Mucosa of descending colon (tissue), 3 donors: ENCODE measurements at regions not wholly inside any gene's neighbourhood (a gene's known extent, or its start where the extent isn't known, plus 50 kb on each side); places are given as distances from the start of the nearest gene placed in this dataset.

Experiments
- ATAC-seq: fragments of 200-7000 bp; cut with Tn5 transposase; one replicate; pipeline ENCODE4 v1.9.1; 2020; ENCODE audit warnings: mild to moderate bottlenecking, moderate library complexity
- DNase-seq, 3 donors: peaks; one replicate each; pipeline ENCODE4 v3.0.0-alpha.2; 2020
- H3K36me3 ChIP-seq: fragments of 200-600 bp; one replicate; pipeline ENCODE4 v1.8.0; 2021; ENCODE audit warnings: low read depth, mild to moderate bottlenecking
- H3K4me1 ChIP-seq: fragments of 200-600 bp; one replicate; pipeline ENCODE4 v1.8.0; 2021; ENCODE audit warnings: low read depth, mild to moderate bottlenecking
- H3K4me3 ChIP-seq: fragments of 200-600 bp; one replicate; pipeline ENCODE4 v1.8.0; 2021; ENCODE audit warnings: mild to moderate bottlenecking
- H3K9me3 ChIP-seq: fragments of 200-600 bp; one replicate; pipeline ENCODE4 v1.8.0; 2021; ENCODE audit warnings: mild to moderate bottlenecking
- intact Hi-C, 2 donors: fragments of 100-400 bp; cut with DNase I in 1 of 2; cut with micrococcal nuclease in 1 of 2; formaldehyde crosslinking; loops; one replicate each; pipeline versions ENCODE4 v1.11.0 to v1.11.1; 2022; cut with DNase I, micrococcal nuclease
- TF ChIP-seq, protein P1 (sequence below): fragments of 200-600 bp; IDR thresholded peaks from one replicate; pipeline ENCODE4 v1.8.0; 2022; ENCODE audit warnings: antibody characterized with exemption, mild to moderate bottlenecking
- donor health status: DM: no; HTN: no; CAD: no; lungs with moderate emphysema.
- donor health status: DM: no; HTN: no; CAD: no.
- donor health status: DM: no; HTN: yes; CAD: no.

DNA sequence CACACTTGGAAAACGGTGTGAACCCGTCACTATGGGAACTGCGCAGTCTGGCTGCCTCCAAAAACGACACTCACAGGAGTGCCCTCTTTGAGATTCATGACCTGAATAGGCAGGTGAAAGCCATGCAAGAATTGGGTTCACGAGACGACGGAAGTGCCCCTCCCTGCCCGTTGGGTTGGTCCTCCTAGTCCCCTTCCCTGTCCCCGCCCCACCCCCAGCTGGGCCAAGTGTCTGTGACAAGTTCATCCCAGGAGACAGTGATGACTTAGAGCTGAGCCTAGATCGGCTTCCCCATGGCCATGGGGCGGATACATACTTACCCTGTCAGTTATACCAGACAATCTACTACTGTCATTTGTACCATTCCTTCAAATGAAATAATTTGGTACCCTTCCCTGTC lies 1137.7 kb upstream of the CHAC2 start:
- intact Hi-C loops, result no loop called here
- ATAC-seq, result no peak

DNA sequence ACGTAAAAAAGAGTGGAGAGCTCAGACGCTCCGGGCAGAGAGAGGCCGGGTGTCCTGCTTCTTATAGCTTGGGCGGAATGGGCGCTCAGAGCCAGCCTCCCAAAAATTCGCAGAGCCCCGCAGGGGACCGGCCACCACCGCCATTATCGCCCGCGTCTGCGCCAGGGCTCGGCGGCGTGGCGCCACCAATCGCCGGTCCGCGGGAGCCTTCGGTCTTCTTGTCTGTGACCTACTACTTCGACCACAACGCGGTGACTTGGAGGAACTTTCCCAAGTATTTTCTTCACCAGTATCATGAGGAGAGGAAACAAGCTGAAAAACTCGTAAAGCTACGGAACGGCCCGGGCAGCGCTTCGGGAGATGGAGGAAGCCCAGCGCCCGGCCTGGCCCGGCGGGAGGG lies 1138.1 kb upstream of the CHAC2 start:
- no peak overlapping the region for H3K4me3 ChIP-seq
- ATAC-seq (no peak), DNase-seq (no peak)
- TF ChIP-seq, protein P1, sequence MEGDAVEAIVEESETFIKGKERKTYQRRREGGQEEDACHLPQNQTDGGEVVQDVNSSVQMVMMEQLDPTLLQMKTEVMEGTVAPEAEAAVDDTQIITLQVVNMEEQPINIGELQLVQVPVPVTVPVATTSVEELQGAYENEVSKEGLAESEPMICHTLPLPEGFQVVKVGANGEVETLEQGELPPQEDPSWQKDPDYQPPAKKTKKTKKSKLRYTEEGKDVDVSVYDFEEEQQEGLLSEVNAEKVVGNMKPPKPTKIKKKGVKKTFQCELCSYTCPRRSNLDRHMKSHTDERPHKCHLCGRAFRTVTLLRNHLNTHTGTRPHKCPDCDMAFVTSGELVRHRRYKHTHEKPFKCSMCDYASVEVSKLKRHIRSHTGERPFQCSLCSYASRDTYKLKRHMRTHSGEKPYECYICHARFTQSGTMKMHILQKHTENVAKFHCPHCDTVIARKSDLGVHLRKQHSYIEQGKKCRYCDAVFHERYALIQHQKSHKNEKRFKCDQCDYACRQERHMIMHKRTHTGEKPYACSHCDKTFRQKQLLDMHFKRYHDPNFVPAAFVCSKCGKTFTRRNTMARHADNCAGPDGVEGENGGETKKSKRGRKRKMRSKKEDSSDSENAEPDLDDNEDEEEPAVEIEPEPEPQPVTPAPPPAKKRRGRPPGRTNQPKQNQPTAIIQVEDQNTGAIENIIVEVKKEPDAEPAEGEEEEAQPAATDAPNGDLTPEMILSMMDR, result no peak
- H3K36me3 ChIP-seq, result no peaks in the 10 kb centered on the region
- no peaks in the 10 kb centered on the region for H3K4me1 ChIP-seq
- peaks cover 13% of the 10 kb centered on the region for H3K9me3 ChIP-seq
- intact Hi-C loops, result no loop called here

More for the DNA sequence above, 1137.7 kb upstream of the CHAC2 start:
- peaks cover 13% of the 10 kb centered on the region for H3K9me3 ChIP-seq
- TF ChIP-seq, protein P1, result no peak
- no peak for DNase-seq
- no peaks in the 10 kb centered on the region for H3K36me3 ChIP-seq
- no peak overlapping the region for H3K4me3 ChIP-seq
- H3K4me1 ChIP-seq, result no peaks in the 10 kb centered on the region

DNA sequence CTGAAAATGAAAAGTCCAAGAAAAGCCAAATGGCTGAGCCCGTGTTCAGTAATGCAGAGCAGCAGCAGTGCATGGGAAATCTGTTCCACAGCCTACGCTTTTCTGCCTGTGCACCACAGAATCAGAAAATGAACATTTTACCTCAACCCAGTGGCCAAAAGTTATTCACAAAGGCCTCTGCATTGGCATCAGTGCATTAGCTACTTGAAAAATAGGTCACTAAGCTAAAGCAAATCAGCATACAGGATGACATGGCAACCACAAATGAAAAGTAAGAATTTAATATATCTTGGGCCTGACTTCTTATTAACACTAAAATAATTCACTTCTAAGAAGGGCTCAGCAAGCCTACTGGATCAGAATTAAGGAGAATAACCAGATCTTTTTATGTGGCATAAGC lies 1145.3 kb upstream of the CHAC2 start:
- TF ChIP-seq, protein P1, result no peak
- no peak overlapping the region for H3K4me3 ChIP-seq
- peaks cover 9% of the 10 kb centered on the region for H3K9me3 ChIP-seq
- DNase-seq (no peak), ATAC-seq (no peak)
- no peaks in the 10 kb centered on the region for H3K4me1 ChIP-seq
- no peaks in the 10 kb centered on the region for H3K36me3 ChIP-seq
- intact Hi-C loops, result no loop called here

DNA sequence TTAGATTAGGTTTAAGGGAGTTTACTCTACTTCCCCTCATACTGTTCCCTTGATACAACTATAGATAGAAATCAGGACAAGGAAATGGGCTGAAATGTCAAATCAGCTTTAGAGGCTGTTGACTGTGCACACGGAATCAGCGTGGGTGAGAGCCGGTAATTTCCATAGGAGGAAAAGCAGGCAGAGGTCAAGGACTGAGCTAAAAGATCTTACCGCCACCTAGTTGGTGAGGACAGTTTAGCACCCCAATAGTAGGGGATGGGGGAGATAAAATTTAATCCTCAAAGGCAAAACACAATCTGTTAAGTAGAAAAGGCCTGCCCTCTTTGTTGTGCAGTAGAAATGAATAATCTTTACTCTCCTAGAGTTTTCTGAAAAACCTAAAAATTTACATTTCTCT lies 1154.5 kb upstream of the CHAC2 start:
- TF ChIP-seq, protein P1, result no peak
- Histone ChIP-seq H3K4me1 (no peaks in the 10 kb centered on the region), H3K9me3 (peaks cover 10% of the 10 kb centered on the region), H3K4me3 (no peak overlapping the region), H3K36me3 (no peaks in the 10 kb centered on the region)
- intact Hi-C loops, result no loop called here
- DNase-seq, result no peak
- no peak for ATAC-seq

DNA sequence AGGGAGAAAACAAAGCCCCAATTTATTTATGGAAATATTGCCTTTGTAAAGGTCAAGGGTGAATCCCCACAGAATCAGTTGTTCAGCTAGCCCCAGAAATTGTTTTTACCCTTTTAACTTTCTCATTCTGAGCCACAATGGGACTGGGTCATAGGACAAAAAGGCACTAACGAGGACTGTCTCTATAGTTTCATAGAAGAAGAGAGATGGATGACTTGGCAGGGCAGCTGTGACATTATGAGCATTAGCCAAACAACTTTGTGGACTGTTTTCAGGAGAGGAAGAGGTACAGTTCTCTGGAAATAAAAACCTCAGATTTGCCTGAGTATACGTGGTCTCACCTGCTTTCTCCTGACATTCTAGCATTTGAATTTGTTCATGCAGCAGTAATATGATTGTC lies 1155.8 kb upstream of the CHAC2 start:
- ATAC-seq (no peak), DNase-seq (no peak)
- Histone ChIP-seq H3K4me3 (no peak overlapping the region), H3K4me1 (no peaks in the 10 kb centered on the region), H3K9me3 (peaks cover 3% of the 10 kb centered on the region), H3K36me3 (no peaks in the 10 kb centered on the region)
- intact Hi-C loops, result no loop called here
- TF ChIP-seq, protein P1, result no peak

DNA sequence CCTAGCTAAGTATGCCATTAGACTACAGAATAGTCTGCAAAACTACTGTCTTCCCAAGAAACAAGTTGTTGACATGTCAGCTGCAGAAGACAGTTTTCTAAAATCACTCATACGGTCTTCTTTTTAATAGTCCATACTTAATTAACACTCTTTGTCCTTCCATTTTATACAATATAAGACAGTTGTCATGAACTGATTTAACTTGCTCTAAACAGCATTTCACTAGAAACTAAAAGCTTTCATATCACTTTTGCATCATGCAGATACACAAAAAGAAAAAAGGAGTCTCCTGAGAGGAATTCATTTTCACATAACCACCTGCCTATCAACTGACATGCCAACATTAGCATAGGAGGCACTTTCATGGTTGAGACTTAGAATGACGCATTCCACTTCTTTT lies 1159.6 kb upstream of the CHAC2 start:
- Histone ChIP-seq H3K4me3 (no peak overlapping the region), H3K4me1 (no peaks in the 10 kb centered on the region), H3K36me3 (no peaks in the 10 kb centered on the region), H3K9me3 (peaks cover 2% of the 10 kb centered on the region)
- ATAC-seq, result no peak
- TF ChIP-seq, protein P1, result no peak
- intact Hi-C loops, result no loop called here
- no peak for DNase-seq
